ENCODE measurements at regions not wholly inside any gene's neighbourhood (a gene's known extent, or its start where the extent isn't known, plus 50 kb on each side); places are given as distances from the start of the nearest gene placed in this dataset.

- DNase-seq, result no peak
Observed at GRCh38 chr11:129590753-129591475, 215.3 kb downstream of the BARX2 start.

- DNase-seq, result no peak
Observed at GRCh38 chr11:129591527-129591926, 215.9 kb downstream of the BARX2 start.

- no peak for DNase-seq
Observed at GRCh38 chr11:129592191-129592590, 216.5 kb downstream of the BARX2 start.

GRCh38 chr11:129593098-129593497 is 217.4 kb downstream of the BARX2 start:
- no peak for DNase-seq

- DNase-seq, result no peak
Observed at GRCh38 chr11:129595038-129595962, 219.7 kb downstream of the BARX2 start.

- no peak for DNase-seq
Observed at GRCh38 chr11:129596351-129596750, 219.3 kb upstream of the TMEM45B start.

- DNase-seq, result no peak
Observed at GRCh38 chr11:129598378-129598777, 217.3 kb upstream of the TMEM45B start.

- no peak for DNase-seq
Observed at GRCh38 chr11:129605815-129606214, 209.8 kb upstream of the TMEM45B start.

GRCh38 chr11:129608711-129609110 is 206.9 kb upstream of the TMEM45B start:
- no peak for DNase-seq

GRCh38 chr11:129610125-129610524 is 205.5 kb upstream of the TMEM45B start:
- no peak for DNase-seq

- DNase-seq, result no peak
Observed at GRCh38 chr11:129610545-129610944, 205.1 kb upstream of the TMEM45B start.

- DNase-seq, result no peak
Observed at GRCh38 chr11:129611661-129612446, 203.8 kb upstream of the TMEM45B start.

- DNase-seq, result no peak
Observed at GRCh38 chr11:129612447-129612961, 203.1 kb upstream of the TMEM45B start.

GRCh38 chr11:129613071-129613470 is 202.6 kb upstream of the TMEM45B start:
- DNase-seq, result no peak

GRCh38 chr11:129614256-129614944 is 201.2 kb upstream of the TMEM45B start:
- DNase-seq, result no peak

GRCh38 chr11:129618046-129618569 is 197.5 kb upstream of the TMEM45B start:
- no peak for DNase-seq

GRCh38 chr11:129620237-129621104 is 195.2 kb upstream of the TMEM45B start:
- DNase-seq, result no peak

- no peak for DNase-seq
Observed at GRCh38 chr11:129625930-129626329, 189.7 kb upstream of the TMEM45B start.

- DNase-seq, result no peak
Observed at GRCh38 chr11:129631201-129631600, 184.4 kb upstream of the TMEM45B start.

GRCh38 chr11:129636926-129637325 is 178.7 kb upstream of the TMEM45B start:
- no peak for DNase-seq

GRCh38 chr11:129637473-129637872 is 178.2 kb upstream of the TMEM45B start:
- no peak for DNase-seq

Measured in activated gamma-delta T cell (primary cell).